ENCODE measurements at regions not wholly inside any gene's neighbourhood (a gene's known extent, or its start where the extent isn't known, plus 50 kb on each side); places are given as distances from the start of the nearest gene placed in this dataset.

DNA sequence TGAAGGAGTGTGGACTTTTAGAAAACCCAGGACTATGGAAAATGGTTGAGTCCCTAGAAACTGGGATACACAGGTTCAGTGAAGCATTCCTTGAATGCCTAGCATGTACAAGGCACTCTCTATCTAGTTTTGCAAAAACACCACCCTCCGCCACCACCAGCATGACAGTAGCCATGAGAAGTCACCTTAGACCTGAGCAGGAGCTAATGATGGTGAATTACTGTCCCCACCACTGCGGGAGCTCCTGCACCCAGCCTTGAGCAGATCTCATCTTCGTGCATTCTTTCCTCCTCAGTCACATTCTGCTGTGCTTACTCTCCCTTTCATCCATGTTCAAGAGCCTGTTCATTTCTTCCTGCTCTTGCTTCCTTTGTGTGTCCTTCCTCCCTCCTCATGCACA is 86.2 kb upstream of the ZNF516 start:
- no peak overlapping the region for H2AFZ ChIP-seq (ENCODE audit: low read length)
- H3K27ac ChIP-seq (ENCODE audit: low read depth, low read length), result no peak overlapping the region
- H3K18ac ChIP-seq (ENCODE audit: extremely low read depth, low read length), result no peak overlapping the region
- no peak overlapping the region for H2AK5ac ChIP-seq (ENCODE audit: low read depth, low read length)
- H3K56ac ChIP-seq (replicated peaks; ENCODE audit: insufficient read length, low read depth, low read length), result no peak overlapping the region
- no peak overlapping the region for H3K9ac ChIP-seq (replicated peaks in 1 of 4; ENCODE audit: extremely low read depth in 1 of 4, low read depth in 3 of 4, low read length in 3 of 4)
- H2BK5ac ChIP-seq (ENCODE audit: low read depth, low read length), result no peak overlapping the region
- peaks cover 3% of the 10 kb centered on the region; the same call in 1 of the 2 replicates for H3K23me2 ChIP-seq (ENCODE audit: low read depth, low read length)
- H3K9me3 ChIP-seq (ENCODE audit: insufficient read depth in 2 of 2, low read depth in 1 of 2, low read length in 1 of 2), result no peaks in the 10 kb centered on the region
- H4K5ac ChIP-seq (ENCODE audit: insufficient read length, low read depth, low read length), result no peak overlapping the region
- no peak overlapping the region for H3K23ac ChIP-seq (ENCODE audit: insufficient read length)
- peaks cover 0 to 5% (median 0%) of the 10 kb centered on the region in 4 experiments; a peak in 4 of 7 replicates for H3K27me3 ChIP-seq (replicated peaks in 1 of 4; ENCODE audit: control insufficient read depth in 3 of 4, extremely low read depth in 1 of 4, insufficient read depth in 3 of 4, low read length in 3 of 4)
- no peaks in the 10 kb centered on the region for H4K20me1 ChIP-seq (replicated peaks in 1 of 2; ENCODE audit: control insufficient read depth in 1 of 2, insufficient read depth in 2 of 2, low read length in 2 of 2)
- H2BK120ac ChIP-seq (replicated peaks; ENCODE audit: low read depth, low read length), result no peak overlapping the region
- FAIRE-seq (no peak), DNase-seq (ENCODE audit: low read depth in 1 of 2, low spot score in 2 of 2) (peak in 1 of 2 experiments; percentile 22)
- H4K8ac ChIP-seq (ENCODE audit: extremely low read depth, insufficient read depth, low read length), result no peak overlapping the region
- no peak overlapping the region for H3K4me2 ChIP-seq (ENCODE audit: insufficient read depth in 1 of 2, low read depth in 2 of 2, low read length in 2 of 2)
- H3K4ac ChIP-seq (replicated peaks; ENCODE audit: insufficient read length, low read depth, low read length), result no peak overlapping the region
- WGBS, 2 experiments (ENCODE audit: extremely low coverage in 1 of 2, insufficient coverage in 1 of 2, insufficient read length in 1 of 2, insufficient replicate concordance in 2 of 2, low coverage in 1 of 2, low lambda C conversion rate in 2 of 2, missing lambda C conversion rate in 1 of 2), result 72% methylated on average over 3 of the region's 3 CpGs; no CpG with 5 or more reads in 1 of the 2 experiments
- H3K4me3 ChIP-seq (ENCODE audit: extremely low read depth in 1 of 4, insufficient read depth in 2 of 4, low read depth in 3 of 4, low read length in 4 of 4), result no peak overlapping the region
- H4K91ac ChIP-seq (replicated peaks; ENCODE audit: insufficient read length, low read length), result no peak overlapping the region
- H3K79me2 ChIP-seq (ENCODE audit: control insufficient read depth in 1 of 2, insufficient read depth in 2 of 2, low read length in 2 of 2), result no peaks in the 10 kb centered on the region
- H3K4me1 ChIP-seq (replicated peaks in 1 of 4; ENCODE audit: control insufficient read depth in 3 of 4, insufficient read depth in 4 of 4, low read length in 3 of 4), result no peaks in the 10 kb centered on the region
- H2BK12ac ChIP-seq (ENCODE audit: low read depth, low read length), result no peak overlapping the region
- ChIA-PET POLR2A (ENCODE audit: partially characterized antibody) (no interaction called here), CTCF (ENCODE audit: partially characterized antibody) (interaction anchor here (1.4 to 1.5 kb wide), 2 partner anchors 10 to 52 kb away, joined by 3 read pairs; no protein-coding TSS in a partner anchor)
- H3K79me1 ChIP-seq (ENCODE audit: low read depth, low read length), result no peaks in the 10 kb centered on the region
- no peak overlapping the region for H2BK20ac ChIP-seq (ENCODE audit: low read length)
- H3K36me3 ChIP-seq (ENCODE audit: control insufficient read depth in 2 of 4, insufficient read depth in 4 of 4, low read length in 3 of 4), result no peaks in the 10 kb centered on the region
- H2BK15ac ChIP-seq (ENCODE audit: low read length), result peak overlapping the region; percentile 75; the same call in 1 of the 2 replicates
- no peak overlapping the region for H3K14ac ChIP-seq (ENCODE audit: insufficient read length)
- TF ChIP-seq CHD1 (IDR thresholded peaks at IDR 0.05; ENCODE audit: low read depth, low read length), result no peak
- TF ChIP-seq NRF1 (IDR thresholded peaks at IDR 0.05; ENCODE audit: low read depth, low read length), result no peak
- TF ChIP-seq ASH2L (IDR thresholded peaks at IDR 0.05; ENCODE audit: low read length), result no peak
- TF ChIP-seq SUZ12 (IDR thresholded peaks at IDR 0.05; ENCODE audit: low read length), result no peak
- no peak for TF ChIP-seq YY1 (IDR thresholded peaks at IDR 0.05; ENCODE audit: low read depth, low read length)
- TF ChIP-seq JUN (IDR thresholded peaks at IDR 0.05; ENCODE audit: low read depth, low read length), result no peak
- no peak for TF ChIP-seq SAP30 (IDR thresholded peaks at IDR 0.05; ENCODE audit: insufficient read depth, insufficient replicate concordance, low read length)
- TF ChIP-seq, protein P1, sequence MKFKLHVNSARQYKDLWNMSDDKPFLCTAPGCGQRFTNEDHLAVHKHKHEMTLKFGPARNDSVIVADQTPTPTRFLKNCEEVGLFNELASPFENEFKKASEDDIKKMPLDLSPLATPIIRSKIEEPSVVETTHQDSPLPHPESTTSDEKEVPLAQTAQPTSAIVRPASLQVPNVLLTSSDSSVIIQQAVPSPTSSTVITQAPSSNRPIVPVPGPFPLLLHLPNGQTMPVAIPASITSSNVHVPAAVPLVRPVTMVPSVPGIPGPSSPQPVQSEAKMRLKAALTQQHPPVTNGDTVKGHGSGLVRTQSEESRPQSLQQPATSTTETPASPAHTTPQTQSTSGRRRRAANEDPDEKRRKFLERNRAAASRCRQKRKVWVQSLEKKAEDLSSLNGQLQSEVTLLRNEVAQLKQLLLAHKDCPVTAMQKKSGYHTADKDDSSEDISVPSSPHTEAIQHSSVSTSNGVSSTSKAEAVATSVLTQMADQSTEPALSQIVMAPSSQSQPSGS (IDR thresholded peaks at IDR 0.05; ENCODE audit: low read length), result no peak
- no peak for TF ChIP-seq BRCA1 (IDR thresholded peaks at IDR 0.05; ENCODE audit: low read depth, low read length)
- TF ChIP-seq SIX5 (IDR thresholded peaks at IDR 0.05; ENCODE audit: low read depth, low read length), result no peak
- TF ChIP-seq RXRA (IDR thresholded peaks at IDR 0.05; ENCODE audit: insufficient read depth, low read depth, low read length), result no peak
- no peak for TF ChIP-seq BCL11A (IDR thresholded peaks at IDR 0.05; ENCODE audit: low read depth in 2 of 2, low read length in 2 of 2)

All from H1 (cell line).